ENCODE measurements at regions not wholly inside any gene's neighbourhood (a gene's known extent, or its start where the extent isn't known, plus 50 kb on each side); places are given as distances from the start of the nearest gene placed in this dataset.
A peak's percentile ranks its signal among the peaks of the same experiment; 100 is the strongest.

GRCh38 chr3:20264900-20265567, 79.0 kb upstream of the SGO1 start:
- no peak overlapping the region for H3K27ac ChIP-seq
- intact Hi-C loops (cut with DNase I; ENCODE audit: low total_unique reads): no loop called here
- no peaks in the 10 kb centered on the region for H3K27me3 ChIP-seq
- peaks cover 0 to 14% (median 3%) of the 10 kb centered on the region in 4 donors for H3K9me3 ChIP-seq
- no peaks in the 10 kb centered on the region for H3K36me3 ChIP-seq
- 71 to 84% (median 76%) methylated on average over 9 to 11 of the region's 11 CpGs for WGBS, 5 donors
- TF ChIP-seq EP300 (IDR thresholded peaks at IDR 0.05) (no peak), POLR2AphosphoS5 (IDR thresholded peaks at IDR 0.05) (no peak), POLR2A (IDR thresholded peaks at IDR 0.05) (no peak)
- TF ChIP-seq, protein P1, sequence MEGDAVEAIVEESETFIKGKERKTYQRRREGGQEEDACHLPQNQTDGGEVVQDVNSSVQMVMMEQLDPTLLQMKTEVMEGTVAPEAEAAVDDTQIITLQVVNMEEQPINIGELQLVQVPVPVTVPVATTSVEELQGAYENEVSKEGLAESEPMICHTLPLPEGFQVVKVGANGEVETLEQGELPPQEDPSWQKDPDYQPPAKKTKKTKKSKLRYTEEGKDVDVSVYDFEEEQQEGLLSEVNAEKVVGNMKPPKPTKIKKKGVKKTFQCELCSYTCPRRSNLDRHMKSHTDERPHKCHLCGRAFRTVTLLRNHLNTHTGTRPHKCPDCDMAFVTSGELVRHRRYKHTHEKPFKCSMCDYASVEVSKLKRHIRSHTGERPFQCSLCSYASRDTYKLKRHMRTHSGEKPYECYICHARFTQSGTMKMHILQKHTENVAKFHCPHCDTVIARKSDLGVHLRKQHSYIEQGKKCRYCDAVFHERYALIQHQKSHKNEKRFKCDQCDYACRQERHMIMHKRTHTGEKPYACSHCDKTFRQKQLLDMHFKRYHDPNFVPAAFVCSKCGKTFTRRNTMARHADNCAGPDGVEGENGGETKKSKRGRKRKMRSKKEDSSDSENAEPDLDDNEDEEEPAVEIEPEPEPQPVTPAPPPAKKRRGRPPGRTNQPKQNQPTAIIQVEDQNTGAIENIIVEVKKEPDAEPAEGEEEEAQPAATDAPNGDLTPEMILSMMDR (IDR thresholded peaks at IDR 0.05): no peak
- no peak for DNase-seq
- H3K4me1 ChIP-seq: no peaks in the 10 kb centered on the region
- H3K4me3 ChIP-seq: no peak overlapping the region

DNA sequence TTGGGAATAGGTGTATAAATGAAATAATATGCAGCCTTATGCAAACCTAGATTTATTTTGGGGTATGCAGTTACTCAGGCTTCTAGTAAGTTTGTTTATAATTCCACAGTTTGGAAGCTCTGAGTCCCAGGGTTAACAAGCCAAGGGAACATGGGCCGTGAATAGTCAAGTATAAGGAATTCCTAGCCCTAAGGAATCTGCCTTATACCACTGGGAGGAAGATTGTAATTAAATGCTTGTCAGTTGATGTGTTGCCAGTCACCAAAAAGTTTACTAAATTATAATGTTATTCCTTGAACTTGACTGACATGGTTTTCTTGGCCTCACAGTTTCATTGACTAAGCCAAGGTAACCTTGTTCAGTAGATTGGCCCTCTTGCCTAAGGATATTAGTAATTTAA, 72.4 kb upstream of the SGO1 start:
- Histone ChIP-seq H3K27me3 (no peaks in the 10 kb centered on the region), H3K27ac (no peak overlapping the region), H3K4me1 (no peaks in the 10 kb centered on the region), H3K9me3 (no peaks in the 10 kb centered on the region), H3K4me3 (no peak overlapping the region), H3K36me3 (no peaks in the 10 kb centered on the region)
- 50 to 87% (median 76%) methylated on average over 1 of the region's 1 CpG for WGBS, 5 donors
- DNase-seq: no peak
- intact Hi-C loops (cut with DNase I; ENCODE audit: low total_unique reads): no loop called here
- TF ChIP-seq, protein P1 (IDR thresholded peaks at IDR 0.05): no peak
- TF ChIP-seq EP300 (IDR thresholded peaks at IDR 0.05) (no peak), POLR2AphosphoS5 (IDR thresholded peaks at IDR 0.05) (no peak), POLR2A (IDR thresholded peaks at IDR 0.05) (no peak)

DNA sequence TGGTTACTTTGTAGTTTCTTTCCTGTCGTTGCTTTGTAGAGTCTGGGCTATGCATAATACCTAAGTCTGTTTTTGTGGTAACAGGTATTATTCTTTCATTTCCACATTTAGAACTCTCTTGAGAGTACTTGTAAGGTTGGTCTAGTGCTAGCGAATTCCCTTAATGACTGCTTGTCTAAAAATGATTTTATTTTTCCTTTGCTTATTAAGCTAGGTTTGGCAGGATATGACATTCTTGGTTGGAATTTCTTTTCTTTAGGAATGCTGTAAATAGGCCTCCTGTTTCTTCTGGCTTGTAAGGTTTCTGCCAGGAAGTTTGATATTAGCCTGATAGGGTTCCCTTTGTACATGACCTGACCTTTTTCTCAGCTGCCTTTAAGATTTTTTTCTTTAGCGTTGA, 70.1 kb upstream of the SGO1 start:
- Histone ChIP-seq H3K4me1 (no peaks in the 10 kb centered on the region), H3K4me3 (no peak overlapping the region), H3K27me3 (no peaks in the 10 kb centered on the region), H3K9me3 (no peaks in the 10 kb centered on the region), H3K36me3 (no peaks in the 10 kb centered on the region), H3K27ac (peak overlapping the region in 3 of 5 donors; percentile 5 to 53 (median 24))
- no peak for TF ChIP-seq POLR2A (IDR thresholded peaks at IDR 0.05)
- TF ChIP-seq, protein P1 (IDR thresholded peaks at IDR 0.05): no peak
- TF ChIP-seq POLR2AphosphoS5 (IDR thresholded peaks at IDR 0.05): no peak
- TF ChIP-seq EP300 (IDR thresholded peaks at IDR 0.05): no peak
- WGBS, 5 donors: 22 to 43% (median 40%) methylated on average over 3 of the region's 3 CpGs
- intact Hi-C loops (cut with DNase I; ENCODE audit: low total_unique reads): no loop called here
- DNase-seq: no peak

GRCh38 chr3:20254268-20255117, 68.5 kb upstream of the SGO1 start:
- H3K4me1 ChIP-seq: no peaks in the 10 kb centered on the region
- no peak for TF ChIP-seq EP300 (IDR thresholded peaks at IDR 0.05)
- TF ChIP-seq POLR2A (IDR thresholded peaks at IDR 0.05): no peak
- TF ChIP-seq, protein P1 (IDR thresholded peaks at IDR 0.05): no peak
- no peak for TF ChIP-seq POLR2AphosphoS5 (IDR thresholded peaks at IDR 0.05)
- DNase-seq: no peak
- no peaks in the 10 kb centered on the region for H3K27me3 ChIP-seq
- no peaks in the 10 kb centered on the region for H3K9me3 ChIP-seq
- 72 to 81% (median 75%) methylated on average over 18 of the region's 18 CpGs for WGBS, 5 donors
- H3K4me3 ChIP-seq: no peak overlapping the region
- no peak overlapping the region for H3K27ac ChIP-seq
- intact Hi-C loops (cut with DNase I; ENCODE audit: low total_unique reads): no loop called here
- no peaks in the 10 kb centered on the region for H3K36me3 ChIP-seq
